IPS DF 4.7 (cell line): ENCODE measurements at regions not wholly inside any gene's neighbourhood (a gene's known extent, or its start where the extent isn't known, plus 50 kb on each side); places are given as distances from the start of the nearest gene placed in this dataset.
"Not testable (repeated sequence)": the region's sequence is repeated elsewhere in the genome, so short reads cannot be mapped to it uniquely, and the experiment has no call there.

ENCODE experiments used
- DNase-seq: peaks from one replicate; pipeline ENCODE4 v3.0.0-alpha.2; 2013; ENCODE audit warnings: low spot score; ENCODE audit errors: extremely low read depth

DNA sequence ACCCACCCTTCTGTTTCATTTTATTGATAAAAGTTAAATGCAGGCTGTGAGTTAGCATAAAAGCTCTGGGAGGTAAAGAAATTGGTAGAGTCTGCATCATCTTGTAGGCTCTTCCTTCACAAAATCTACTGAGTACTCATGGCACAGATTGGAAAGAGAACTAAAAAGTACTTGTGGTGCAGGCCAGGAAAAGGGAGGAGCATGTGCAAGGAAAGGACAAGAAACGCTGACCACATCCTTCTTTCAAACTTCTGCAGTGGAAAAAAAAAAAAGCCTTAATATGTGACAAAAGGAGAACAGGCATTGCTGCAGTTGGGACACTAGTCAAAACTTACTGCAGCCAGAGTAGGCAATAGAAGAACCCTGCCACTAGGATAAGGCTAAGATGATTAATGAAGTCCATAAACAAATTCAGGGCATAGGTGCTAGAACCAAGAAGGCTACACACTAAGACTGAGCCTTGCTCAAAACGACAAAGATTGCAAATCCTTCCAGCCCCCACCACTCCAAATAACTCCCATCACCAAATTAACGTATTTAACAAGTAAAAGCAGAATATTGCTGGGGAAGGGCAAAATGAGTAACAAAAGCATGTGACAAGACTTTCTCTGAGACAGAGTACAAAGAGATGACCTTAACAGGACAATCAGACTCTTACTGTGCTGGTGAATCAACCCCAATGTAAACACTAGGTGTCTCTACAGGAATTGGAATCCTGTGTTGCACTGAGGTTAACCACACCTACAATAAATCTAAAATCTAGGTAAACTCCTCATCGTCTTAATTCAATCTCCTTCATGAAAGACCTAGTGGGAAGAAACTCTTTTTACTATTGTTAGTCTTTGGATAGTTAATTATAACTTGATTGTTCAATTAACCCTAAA, 1024.8 kb downstream of the TLE1 start:
- no peak for DNase-seq

DNA sequence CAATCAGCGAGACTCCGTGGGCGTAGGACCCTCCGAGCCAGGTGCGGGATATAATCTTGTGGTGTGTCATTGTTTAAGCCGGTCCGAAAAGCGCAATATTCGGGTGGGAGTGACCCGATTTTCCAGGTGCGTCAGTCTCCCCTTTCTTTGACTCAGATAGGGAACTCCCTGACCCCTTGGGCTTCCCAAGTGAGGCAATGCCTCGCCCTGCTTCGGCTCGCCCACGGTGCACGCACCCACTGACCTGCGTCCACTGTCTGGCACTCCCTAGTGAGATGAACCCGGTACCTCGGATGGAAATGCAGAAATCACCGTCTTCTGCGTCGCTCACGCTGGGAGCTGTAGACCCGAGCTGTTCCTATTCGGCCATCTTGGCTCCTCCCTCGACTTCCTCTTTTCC, 1029.6 kb downstream of the TLE1 start:
- not testable (repeated sequence) for DNase-seq

DNA sequence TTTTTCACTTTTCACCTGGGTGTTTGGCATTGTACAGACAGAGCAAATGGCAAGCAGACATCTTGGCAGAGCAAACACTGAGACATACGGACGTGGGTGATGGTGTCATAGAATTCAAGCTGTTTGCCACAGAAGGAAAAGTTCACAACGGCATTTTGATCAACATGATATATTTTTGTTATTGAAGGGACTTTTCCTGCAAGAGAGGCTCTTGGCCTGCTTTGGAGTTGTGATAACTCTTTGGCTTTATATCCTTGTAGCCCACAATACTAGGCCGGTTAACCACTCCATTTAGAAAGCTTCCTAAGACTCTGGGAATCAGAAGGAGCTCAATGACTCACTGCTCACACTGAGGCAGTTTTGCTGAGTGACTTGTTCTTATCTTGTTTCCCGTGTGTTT, 1038.3 kb downstream of the TLE1 start:
- DNase-seq: no peak

DNA sequence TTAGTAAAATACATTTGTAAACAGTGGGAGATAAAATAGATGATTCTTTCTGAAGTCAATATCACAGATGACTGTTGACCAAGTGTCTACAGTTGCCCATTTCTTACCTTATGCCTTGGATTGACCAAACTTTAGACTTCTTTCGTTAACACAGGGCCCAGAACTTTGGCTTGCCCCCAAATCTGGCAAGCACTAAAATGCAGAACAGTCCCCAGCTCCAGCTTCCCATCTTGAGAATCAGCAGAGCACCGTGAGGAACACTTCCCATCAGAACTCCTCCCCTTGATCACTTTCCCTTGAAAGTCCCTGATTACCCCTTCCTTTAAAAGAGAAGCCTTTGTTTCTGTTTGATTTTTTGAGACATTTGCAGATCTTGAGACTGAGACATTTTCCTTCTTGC, 1039.9 kb downstream of the TLE1 start:
- DNase-seq: no peak

DNA sequence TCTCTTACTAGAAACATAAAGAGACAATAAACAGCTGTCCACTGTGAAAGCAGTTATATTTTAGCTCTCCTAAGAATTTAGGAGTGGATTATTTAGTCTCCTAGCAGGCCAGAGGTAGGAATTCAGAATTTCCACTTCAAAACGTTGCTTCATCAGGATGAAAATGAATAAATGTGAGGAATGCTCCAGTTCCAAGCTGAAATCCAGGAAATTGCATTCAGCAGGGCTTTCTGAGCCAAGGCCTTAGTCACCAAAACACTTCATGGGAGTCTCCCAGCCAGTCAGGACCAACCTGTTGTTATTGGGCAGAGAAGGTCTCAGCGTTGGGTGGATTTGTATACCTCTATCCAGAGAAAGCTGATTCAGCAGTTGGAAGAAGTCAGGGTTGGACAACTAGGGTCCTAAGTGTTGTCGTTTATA, 1040.3 kb downstream of the TLE1 start:
- no peak for DNase-seq

DNA sequence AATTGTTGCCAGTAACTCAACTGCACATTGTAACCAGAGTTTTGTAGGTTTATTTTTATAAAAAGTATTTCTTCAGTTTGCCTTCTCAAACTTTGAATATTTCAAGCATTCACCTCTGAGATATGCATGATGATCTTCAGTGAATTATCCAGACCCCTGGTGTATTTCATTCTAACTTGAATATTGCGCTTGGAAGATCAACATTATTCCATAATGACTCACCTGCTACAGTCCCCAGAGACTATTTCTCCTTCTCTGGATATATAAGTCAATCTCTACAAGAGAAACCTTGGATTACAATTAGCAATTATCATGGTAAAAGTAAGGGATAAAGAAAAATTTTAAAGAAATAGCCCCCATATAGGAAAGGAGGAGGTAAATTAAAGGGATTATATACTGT, 1041.0 kb downstream of the TLE1 start:
- no peak for DNase-seq

DNA sequence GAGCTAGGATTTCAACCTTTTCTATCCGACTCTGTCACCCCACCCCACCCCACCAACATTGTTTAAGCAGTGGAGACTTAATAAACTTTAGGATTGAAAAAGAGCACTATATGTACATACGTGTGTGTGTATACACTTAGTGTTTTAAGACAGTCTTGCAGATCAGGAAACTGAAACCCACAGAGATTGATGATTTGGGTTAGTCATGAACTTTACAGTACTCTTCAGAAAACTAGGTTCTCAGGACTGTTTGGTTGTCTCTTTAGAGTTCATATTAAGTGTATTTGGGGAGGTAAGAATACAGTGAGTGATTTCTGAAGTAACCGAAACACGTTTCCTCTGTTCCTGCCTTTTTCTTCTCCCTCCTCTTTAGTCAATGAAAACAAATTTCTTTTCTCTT, 1043.1 kb downstream of the TLE1 start:
- no peak for DNase-seq

DNA sequence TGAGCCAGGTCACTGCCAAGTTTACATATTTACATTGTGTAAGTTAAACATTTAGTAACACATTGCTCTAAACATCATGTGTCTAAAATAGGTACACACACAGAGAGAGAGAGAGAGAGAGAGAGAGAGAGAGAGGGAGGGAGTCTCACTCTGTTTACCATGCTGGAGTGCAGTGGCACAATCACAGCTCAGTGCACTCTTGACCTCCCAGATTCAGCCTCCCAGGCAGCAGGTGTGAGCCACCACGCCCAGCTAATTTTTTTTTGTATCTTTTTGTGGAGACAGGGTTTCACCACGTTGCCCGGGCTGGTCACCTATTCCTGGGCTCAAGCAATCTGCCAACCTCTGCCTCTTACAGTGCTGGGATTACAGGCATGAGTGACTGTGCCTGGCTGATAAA, 1045.3 kb downstream of the TLE1 start:
- DNase-seq: no peak

DNA sequence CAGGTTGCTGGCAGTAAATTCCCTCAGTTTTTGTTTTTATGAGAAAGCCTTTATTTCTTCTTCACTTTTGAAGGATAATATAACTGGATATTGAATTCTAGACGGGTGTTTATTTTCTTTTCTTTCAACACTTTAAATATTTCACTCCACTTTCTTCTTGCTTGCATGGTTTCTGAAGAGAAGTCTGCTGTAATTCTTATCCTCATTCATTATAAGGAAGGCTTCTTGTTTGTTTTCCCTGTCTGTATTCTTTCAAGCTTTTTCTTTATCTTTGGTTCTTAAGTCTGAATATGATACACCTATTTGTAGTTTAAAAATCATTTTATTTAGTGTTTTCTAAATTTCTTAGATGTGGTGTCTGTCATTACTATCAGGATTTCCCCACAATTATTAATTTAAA, 1054.3 kb downstream of the TLE1 start:
- DNase-seq: no peak

DNA sequence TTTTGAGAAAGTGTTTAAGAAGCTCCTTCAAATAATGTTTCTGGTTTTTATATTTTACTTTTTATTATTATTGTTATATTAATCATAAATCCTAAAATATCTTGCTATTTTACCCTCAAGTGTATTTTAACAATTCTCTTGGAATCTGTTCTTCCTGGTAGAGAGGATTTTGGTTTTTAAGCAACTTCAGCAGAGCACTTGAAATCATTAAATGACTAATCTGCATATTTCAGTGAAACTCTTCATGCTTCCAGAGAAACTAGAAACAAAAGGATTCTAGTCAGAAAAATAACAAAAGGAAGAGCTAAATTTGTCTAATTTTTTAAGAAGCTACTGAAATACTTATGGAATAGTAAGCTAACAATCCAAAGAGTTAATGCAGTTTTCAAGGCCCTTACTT, 1057.3 kb downstream of the TLE1 start:
- DNase-seq: no peak

DNA sequence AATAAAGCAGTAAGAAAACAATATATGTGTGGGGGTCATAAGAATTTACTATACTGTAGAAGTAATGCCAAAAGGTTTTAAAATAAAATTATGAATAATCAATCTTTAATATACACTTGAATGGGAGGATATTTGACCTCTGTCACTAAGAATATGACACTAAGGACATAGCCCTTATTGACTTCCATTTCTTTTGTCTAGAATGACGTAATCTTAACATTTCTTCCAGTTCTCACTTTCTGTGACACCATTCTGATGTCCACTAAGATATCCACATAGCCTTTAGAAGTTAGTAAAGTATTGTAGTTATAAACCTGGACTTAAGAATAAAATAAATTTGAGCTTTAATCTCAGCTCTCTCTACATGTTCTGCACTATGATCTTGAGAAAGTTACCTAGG, 1050.7 kb downstream of the TLE4 start:
- DNase-seq: no peak

DNA sequence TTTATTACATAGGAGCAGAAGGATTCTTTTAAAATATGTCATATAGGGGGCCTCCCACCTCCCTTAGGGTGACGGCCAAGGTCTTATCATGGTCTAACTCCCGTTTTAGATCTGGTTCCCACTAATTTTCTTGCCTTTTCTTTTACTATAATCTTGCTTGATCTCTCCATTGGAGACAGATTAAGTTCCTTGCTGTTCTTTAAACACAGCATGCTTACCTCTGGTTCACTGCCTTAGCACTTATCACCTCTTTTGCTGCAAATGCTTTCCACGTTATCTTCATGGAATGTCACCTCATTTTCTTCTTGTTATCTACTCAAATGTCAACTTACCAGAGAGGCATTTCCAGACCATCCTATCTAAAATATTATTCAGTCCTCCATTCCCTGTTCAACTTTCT, 1047.6 kb downstream of the TLE4 start:
- no peak for DNase-seq

DNA sequence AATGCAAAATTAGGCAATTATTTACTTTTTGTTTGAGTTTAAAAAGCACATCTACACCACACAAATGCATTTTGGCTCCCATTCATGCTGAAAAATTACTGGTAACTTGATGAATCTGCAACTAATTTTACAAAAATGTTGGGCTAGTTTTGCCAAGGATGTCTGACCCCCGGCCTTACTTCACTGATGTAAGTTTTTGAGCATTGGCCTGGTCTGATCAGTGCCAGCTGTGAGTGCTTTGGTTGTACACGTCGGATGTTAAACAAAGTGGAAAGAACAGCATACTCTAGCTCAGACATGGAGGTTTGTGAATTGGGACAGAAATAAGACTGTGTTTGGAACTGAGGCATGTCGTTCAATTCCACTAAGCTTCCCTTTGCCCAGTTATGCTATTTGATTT, 1044.2 kb downstream of the TLE4 start:
- DNase-seq: no peak

DNA sequence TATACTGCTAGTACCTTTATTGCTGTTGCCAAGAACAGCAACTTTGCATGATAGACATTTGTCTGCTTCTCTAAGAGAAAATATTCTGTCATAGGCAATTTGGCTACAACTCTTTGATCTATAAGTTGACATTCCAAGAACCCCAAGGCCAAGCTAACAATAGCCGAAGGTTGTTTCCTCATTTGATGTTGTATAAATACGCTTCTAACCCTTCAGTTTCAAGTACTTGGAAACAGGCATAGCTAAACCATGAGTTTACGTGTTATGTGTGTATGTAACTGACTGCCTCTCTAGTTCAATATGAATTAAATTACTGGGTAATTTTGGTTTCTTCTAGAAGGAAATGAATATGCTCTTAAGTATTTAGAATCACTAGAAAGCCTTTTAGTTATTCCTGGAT, 1034.0 kb downstream of the TLE4 start:
- no peak for DNase-seq

DNA sequence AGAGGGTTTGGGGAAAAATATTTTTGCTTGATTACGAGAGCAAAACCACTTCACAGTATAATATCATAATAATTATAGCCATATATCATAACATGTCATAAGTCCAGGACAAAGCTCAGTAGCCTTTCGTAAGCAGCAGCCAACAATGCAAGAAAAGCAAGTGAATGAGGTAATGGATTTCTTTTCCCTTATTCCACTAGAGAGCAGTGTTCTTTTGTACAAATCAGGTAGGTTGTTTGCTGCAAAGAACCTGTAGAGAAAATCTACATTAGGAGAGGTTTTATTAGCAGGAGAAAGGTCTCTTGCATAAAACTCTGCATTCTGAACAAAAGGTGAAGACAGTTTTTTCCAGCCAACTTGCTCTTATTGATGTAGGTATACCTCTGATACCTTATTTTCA, 1033.4 kb downstream of the TLE4 start:
- DNase-seq: no peak

DNA sequence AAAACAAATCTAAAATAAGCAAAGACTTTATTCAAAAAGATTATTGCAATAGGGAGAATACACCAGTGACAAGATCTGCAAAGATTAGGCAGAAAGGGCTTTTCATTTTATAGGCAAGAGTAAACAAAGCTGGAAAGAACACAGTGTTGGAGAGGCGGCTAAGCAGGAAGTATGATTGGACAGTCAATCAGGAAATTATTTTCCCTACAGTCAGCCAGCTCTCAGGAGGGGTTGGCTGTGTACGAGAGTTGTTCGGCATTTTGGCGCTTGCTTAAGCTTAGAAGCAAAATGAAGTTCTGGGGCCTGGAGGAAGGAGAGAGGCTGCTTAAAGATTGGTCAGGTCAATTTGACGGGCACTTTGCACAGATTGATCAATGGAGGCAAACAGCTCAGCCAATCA, 1030.5 kb downstream of the TLE4 start:
- no peak for DNase-seq

DNA sequence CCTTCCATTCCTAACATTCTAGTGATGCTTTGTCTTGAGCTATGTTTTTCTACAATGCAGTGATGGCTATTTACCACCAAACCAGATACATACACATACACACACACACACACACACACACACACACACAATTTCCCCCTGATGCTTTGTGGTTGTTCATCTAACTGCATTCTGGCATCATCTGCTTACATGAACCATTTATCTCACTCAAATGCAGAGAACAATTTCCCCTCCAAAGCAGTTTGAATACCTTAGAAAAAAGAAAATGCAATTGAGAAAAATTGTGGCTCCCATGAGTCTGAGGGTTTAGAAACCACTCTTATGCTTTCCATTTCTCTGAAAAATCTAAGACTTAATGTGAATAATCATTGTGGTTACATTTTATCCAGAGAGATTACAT, 1024.8 kb downstream of the TLE4 start:
- no peak for DNase-seq

DNA sequence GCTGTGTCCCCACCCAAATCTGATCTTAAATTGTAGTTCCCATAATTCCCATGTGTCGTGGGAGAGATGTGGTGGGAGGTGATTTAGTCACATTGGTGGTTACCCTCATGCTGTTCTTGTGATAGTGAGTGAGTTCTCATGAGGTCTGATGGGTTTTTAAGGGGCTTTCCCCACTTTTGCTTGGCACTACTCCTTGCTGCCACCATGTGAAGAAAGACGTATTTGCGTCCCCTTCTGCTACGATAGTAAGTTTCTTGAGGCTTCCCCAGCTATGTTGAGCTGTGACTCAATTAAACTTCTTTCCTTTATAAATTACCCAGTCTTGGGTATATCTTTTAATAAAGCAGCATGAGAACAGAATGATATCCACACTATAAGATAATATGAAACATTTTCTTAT, 1023.4 kb downstream of the TLE4 start:
- DNase-seq: no peak

DNA sequence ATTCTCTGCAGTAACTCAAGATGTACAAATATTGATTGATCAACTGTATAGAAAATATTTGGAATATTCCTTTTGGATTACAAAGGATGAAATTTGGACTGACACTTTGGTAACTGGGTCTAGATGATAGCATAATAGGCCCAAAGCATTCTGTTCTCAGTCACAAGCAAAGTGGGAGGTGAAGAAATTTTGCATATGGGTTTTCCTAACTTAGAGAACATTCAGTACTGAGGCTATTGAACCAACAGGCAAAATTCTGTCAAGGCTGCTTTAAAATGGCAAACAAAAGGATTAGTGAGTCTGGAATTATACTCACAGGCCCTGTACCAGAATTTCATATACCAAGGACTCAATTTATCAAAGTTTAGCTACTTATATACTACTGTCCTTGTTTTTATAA, 1020.6 kb downstream of the TLE4 start:
- DNase-seq: no peak

DNA sequence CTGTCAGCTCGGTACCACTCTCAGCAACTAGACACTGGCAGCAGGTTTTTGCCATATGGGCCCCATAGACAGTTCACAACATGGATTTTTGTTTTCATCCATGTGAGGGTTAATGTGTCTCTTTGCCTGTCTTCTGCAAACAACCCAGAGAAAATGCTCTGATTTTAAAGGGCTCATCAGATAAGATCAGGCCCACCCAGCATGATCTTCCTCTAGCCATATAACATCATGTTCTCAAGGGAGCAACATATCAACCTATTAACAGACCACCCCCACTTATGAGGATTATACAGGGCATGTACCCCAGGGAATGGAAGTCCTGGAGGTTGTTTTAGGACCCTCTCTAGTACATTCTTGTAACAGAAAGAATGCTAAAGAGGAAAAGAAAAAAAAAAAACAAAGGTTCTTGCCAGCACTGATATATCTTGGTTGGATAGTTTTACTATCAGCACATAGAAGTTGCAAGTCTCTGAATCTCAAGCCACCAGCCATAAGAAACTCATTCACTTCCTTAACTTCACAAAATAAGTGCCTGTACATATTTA, 1015.1 kb downstream of the TLE4 start:
- no peak for DNase-seq

DNA sequence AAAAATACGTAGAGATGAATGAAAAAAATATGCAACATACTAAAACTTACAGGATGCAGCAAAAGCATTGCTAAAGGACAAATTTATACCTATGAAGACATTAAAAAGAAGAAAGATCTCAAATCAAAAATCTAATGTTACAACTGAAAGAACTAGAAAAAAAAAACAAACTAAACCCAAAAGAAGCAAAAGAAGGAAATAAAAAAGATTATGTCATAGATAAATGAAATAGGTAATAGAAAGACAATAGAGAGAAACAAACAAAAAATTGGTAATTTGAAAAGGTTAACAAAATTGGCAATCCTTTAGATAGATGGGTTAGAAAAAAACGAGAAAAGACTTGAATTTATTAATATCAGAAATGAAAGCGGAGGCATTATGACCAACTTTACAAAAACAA, 1000.2 kb downstream of the TLE4 start:
- no peak for DNase-seq

DNA sequence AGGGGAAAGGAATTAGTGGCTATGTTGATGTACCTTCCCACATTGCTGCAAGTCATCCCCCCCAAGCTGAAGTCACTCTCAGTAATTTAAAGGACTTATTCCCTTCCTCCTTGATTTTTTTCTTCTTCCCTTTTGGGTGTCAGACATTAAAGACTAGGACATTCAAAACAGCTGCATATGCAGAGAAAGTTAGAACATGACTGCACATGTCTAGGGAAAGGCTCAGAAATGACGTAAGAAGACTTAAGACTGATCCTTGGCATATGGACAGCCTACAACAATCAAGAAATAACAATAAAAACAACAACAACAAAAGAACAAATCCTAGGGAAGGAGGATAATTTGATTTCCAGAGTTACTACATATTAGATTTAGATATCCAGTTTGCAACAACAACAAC, 997.5 kb downstream of the TLE4 start:
- DNase-seq: no peak

DNA sequence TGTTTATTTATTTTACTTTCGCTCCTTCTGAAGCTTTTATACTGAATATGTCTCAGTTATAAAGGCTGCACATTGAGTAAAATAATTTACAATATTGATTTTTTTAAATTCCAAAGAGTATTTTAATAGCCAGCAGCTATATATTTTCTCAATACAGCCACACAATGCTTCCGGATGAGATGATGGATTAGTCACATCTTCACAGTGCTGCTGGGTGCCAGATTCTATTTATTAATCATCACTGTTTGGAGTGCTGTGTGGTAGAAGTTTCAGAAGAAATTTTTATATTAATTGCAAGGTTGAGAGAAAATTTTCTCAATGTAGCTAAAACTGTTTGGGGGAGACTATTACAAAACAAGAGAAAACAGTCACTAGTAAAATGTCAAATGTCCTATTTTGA, 989.8 kb downstream of the TLE4 start:
- no peak for DNase-seq
